Neuronal stem cell (in vitro differentiated cells): ENCODE measurements at regions not wholly inside any gene's neighbourhood (a gene's known extent, or its start where the extent isn't known, plus 50 kb on each side); places are given as distances from the start of the nearest gene placed in this dataset.
A peak's percentile ranks its signal among the peaks of the same experiment; 100 is the strongest.

Source experiments
- DNase-seq: peaks from one replicate; pipeline ENCODE4 v3.0.0-alpha.2; 2013; ENCODE audit warnings: low spot score
- H2AFZ ChIP-seq: one replicate; pipeline ENCODE4 v1.6.1; 2013; ENCODE audit warnings: mild to moderate bottlenecking, low read length, inconsistent platforms
- H2AK5ac ChIP-seq: 2 replicates; pipeline ENCODE4 v1.6.1; 2013; ENCODE audit warnings: low read depth, mild to moderate bottlenecking, inconsistent platforms, low read length, moderate library complexity, mixed read lengths
- H2BK120ac ChIP-seq: 2 replicates; pipeline ENCODE4 v1.6.1; 2013; ENCODE audit warnings: low read depth, mild to moderate bottlenecking, inconsistent platforms, low read length, moderate library complexity, mixed read lengths
- H2BK12ac ChIP-seq: one replicate; pipeline ENCODE4 v1.6.1; 2013; ENCODE audit warnings: low read length, inconsistent platforms
- H2BK15ac ChIP-seq: 2 replicates; pipeline ENCODE4 v1.6.1; 2013; ENCODE audit warnings: mild to moderate bottlenecking, low read length, inconsistent platforms, mixed read lengths
- H2BK5ac ChIP-seq: one replicate; pipeline ENCODE4 v1.6.1; 2013; ENCODE audit warnings: inconsistent platforms, mild to moderate bottlenecking, low read length, moderate library complexity
- H3K14ac ChIP-seq: one replicate; pipeline ENCODE4 v1.6.1; 2013; ENCODE audit warnings: low read length, inconsistent platforms
- H3K18ac ChIP-seq: 2 replicates; pipeline ENCODE4 v1.6.1; 2013; ENCODE audit warnings: low read length, inconsistent platforms
- H3K23ac ChIP-seq: 2 replicates; pipeline ENCODE4 v1.6.1; 2013; ENCODE audit warnings: low read depth, mild to moderate bottlenecking, mixed read lengths, low read length, inconsistent platforms; ENCODE audit not compliant: poor library complexity
- H3K27ac ChIP-seq: replicated peaks from 3 replicates; pipeline ENCODE4 v1.5.1; 2013; ENCODE audit warnings: low read length, inconsistent platforms
- H3K27me3 ChIP-seq, 3 experiments: 2 replicates each; pipeline ENCODE4 v1.6.1; 2013; ENCODE audit warnings: low read length in 3 of 3, mild to moderate bottlenecking in 2 of 3, inconsistent platforms in 1 of 3, low read depth in 1 of 3, mixed read lengths in 1 of 3, moderate library complexity in 1 of 3; ENCODE audit not compliant: control insufficient read depth in 3 of 3, insufficient read depth in 3 of 3
- H3K36me3 ChIP-seq, 2 donors: replicated peaks in 1 of 2; 2 replicates each; pipeline ENCODE4 v1.6.1; 2013; ENCODE audit warnings: low read length in 2 of 2; ENCODE audit not compliant: control insufficient read depth in 2 of 2, insufficient read depth in 2 of 2
- H3K4ac ChIP-seq: 2 replicates; pipeline ENCODE4 v1.6.1; 2013; ENCODE audit warnings: inconsistent platforms, mild to moderate bottlenecking, low read length, moderate library complexity
- H3K4me1 ChIP-seq, 2 donors: 1 replicate in 1 of 2; 2 replicates in 1 of 2; pipeline ENCODE4 v1.6.1; 2013; ENCODE audit warnings: low read length in 2 of 2, low read depth in 1 of 2; ENCODE audit not compliant: control insufficient read depth in 2 of 2, insufficient read depth in 1 of 2
- H3K4me2 ChIP-seq: one replicate; pipeline ENCODE4 v1.6.1; 2013; ENCODE audit warnings: mild to moderate bottlenecking, low read length, inconsistent platforms; ENCODE audit not compliant: insufficient read depth, poor library complexity, severe bottlenecking
- H3K4me3 ChIP-seq, 2 donors: 2 replicates each; pipeline ENCODE4 v1.5.1; 2013; ENCODE audit warnings: low read length in 2 of 2, mild to moderate bottlenecking in 2 of 2, inconsistent platforms in 1 of 2, moderate library complexity in 1 of 2
- H3K79me1 ChIP-seq: one replicate; pipeline ENCODE4 v1.6.1; 2013; ENCODE audit warnings: low read depth, mild to moderate bottlenecking, inconsistent platforms, low read length, moderate library complexity
- H3K9ac ChIP-seq: one replicate; pipeline ENCODE4 v1.6.1; 2013; ENCODE audit warnings: mild to moderate bottlenecking, low read depth, low read length, inconsistent platforms; ENCODE audit not compliant: poor library complexity
- H3K9me3 ChIP-seq, 2 donors: replicated peaks in 1 of 2; 2 replicates each; pipeline versions ENCODE3 to v1.6.1; 2013; ENCODE audit warnings: low read length in 2 of 2, mild to moderate bottlenecking in 2 of 2, inconsistent platforms in 1 of 2, low read depth in 1 of 2, mixed read lengths in 1 of 2, moderate library complexity in 1 of 2; ENCODE audit not compliant: control insufficient read depth in 2 of 2, insufficient read depth in 1 of 2
- H4K8ac ChIP-seq: one replicate; pipeline ENCODE4 v1.6.1; 2013; ENCODE audit warnings: low read depth, mild to moderate bottlenecking, inconsistent platforms, low read length, moderate library complexity
- H4K91ac ChIP-seq: one replicate; pipeline ENCODE4 v1.6.1; 2013; ENCODE audit warnings: low read length, low read depth, mild to moderate bottlenecking, inconsistent platforms; ENCODE audit not compliant: poor library complexity
- WGBS, 2 donors: extraction: QIAGEN DNeasy Blood & Tissue Kit; methylation state at CpG; one replicate each; pipeline ENCODE4 v1.1.7; 2013; ENCODE audit warnings: missing lambda C conversion rate in 2 of 2, mixed read lengths in 1 of 2; ENCODE audit not compliant: insufficient read length in 2 of 2, insufficient replicate concordance in 1 of 2; ENCODE audit errors: extremely low coverage in 2 of 2; 5-methylcytosine and 5-hydroxymethylcytosine counted together

GRCh38 chr10:55273946-55274345 is 472.9 kb upstream of the PCDH15 start:
- no peak for DNase-seq
- H2BK12ac ChIP-seq: no peak overlapping the region
- H3K9me3 ChIP-seq: no peaks in the 10 kb centered on the region
- no peak overlapping the region for H2AK5ac ChIP-seq
- no peak overlapping the region for H3K23ac ChIP-seq
- no peak overlapping the region for H3K4ac ChIP-seq
- H3K18ac ChIP-seq: no peak overlapping the region
- no peaks in the 10 kb centered on the region for H3K79me1 ChIP-seq
- no peak overlapping the region for H2AFZ ChIP-seq
- H3K27ac ChIP-seq: no peak overlapping the region
- no peak overlapping the region for H4K91ac ChIP-seq
- H2BK15ac ChIP-seq: no peak overlapping the region
- no peaks in the 10 kb centered on the region for H3K27me3 ChIP-seq
- no peak overlapping the region for H4K8ac ChIP-seq
- no peak overlapping the region for H3K4me2 ChIP-seq
- no peak overlapping the region for H2BK5ac ChIP-seq
- H2BK120ac ChIP-seq: no peak overlapping the region
- H3K36me3 ChIP-seq: no peaks in the 10 kb centered on the region
- no peak overlapping the region for H3K4me3 ChIP-seq
- no peak overlapping the region for H3K14ac ChIP-seq
- no peaks in the 10 kb centered on the region for H3K4me1 ChIP-seq
- H3K9ac ChIP-seq: no peak overlapping the region

- no peaks in the 10 kb centered on the region for H3K4me1 ChIP-seq
- H2BK5ac ChIP-seq: no peak overlapping the region
- no peak overlapping the region for H2BK120ac ChIP-seq
- WGBS, 2 donors: no CpG with 5 or more reads among the region's 3 CpGs
- H3K4me2 ChIP-seq: no peak overlapping the region
- no peaks in the 10 kb centered on the region for H3K79me1 ChIP-seq
- DNase-seq: no peak
- H2AK5ac ChIP-seq: no peak overlapping the region
- H3K18ac ChIP-seq: no peak overlapping the region
- no peak overlapping the region for H4K8ac ChIP-seq
- no peaks in the 10 kb centered on the region for H3K9me3 ChIP-seq
- no peak overlapping the region for H3K23ac ChIP-seq
- H3K27ac ChIP-seq: no peak overlapping the region
- no peak overlapping the region for H2BK12ac ChIP-seq
- H4K91ac ChIP-seq: no peak overlapping the region
- no peak overlapping the region for H3K4me3 ChIP-seq
- H3K27me3 ChIP-seq: no peaks in the 10 kb centered on the region
- no peak overlapping the region for H2AFZ ChIP-seq
- no peak overlapping the region for H3K4ac ChIP-seq
- H2BK15ac ChIP-seq: no peak overlapping the region
- no peak overlapping the region for H3K9ac ChIP-seq
- H3K36me3 ChIP-seq: no peaks in the 10 kb centered on the region
- no peak overlapping the region for H3K14ac ChIP-seq
Measured at GRCh38 chr10:55272886-55273285, 471.9 kb upstream of the PCDH15 start.

- no peak overlapping the region for H2AK5ac ChIP-seq
- no peaks in the 10 kb centered on the region for H3K27me3 ChIP-seq
- no peak overlapping the region for H3K18ac ChIP-seq
- no peak overlapping the region for H4K8ac ChIP-seq
- H2BK12ac ChIP-seq: no peak overlapping the region
- H2AFZ ChIP-seq: no peak overlapping the region
- H3K4me3 ChIP-seq: no peak overlapping the region
- H3K4me1 ChIP-seq: no peaks in the 10 kb centered on the region
- H3K4me2 ChIP-seq: no peak overlapping the region
- no peak overlapping the region for H3K14ac ChIP-seq
- no peak overlapping the region for H2BK120ac ChIP-seq
- H3K36me3 ChIP-seq: no peaks in the 10 kb centered on the region
- H3K9me3 ChIP-seq: no peaks in the 10 kb centered on the region
- H2BK5ac ChIP-seq: no peak overlapping the region
- H3K23ac ChIP-seq: no peak overlapping the region
- no peak overlapping the region for H4K91ac ChIP-seq
- H3K4ac ChIP-seq: no peak overlapping the region
- H2BK15ac ChIP-seq: no peak overlapping the region
- no peak for DNase-seq
- H3K27ac ChIP-seq: no peak overlapping the region
- WGBS, 2 donors: no CpG with 5 or more reads among the region's 4 CpGs
- no peak overlapping the region for H3K9ac ChIP-seq
- H3K79me1 ChIP-seq: no peaks in the 10 kb centered on the region
Measured at GRCh38 chr10:55266797-55267196, 465.8 kb upstream of the PCDH15 start.

GRCh38 chr10:55263327-55263726 is 462.3 kb upstream of the PCDH15 start:
- Histone ChIP-seq H4K91ac (no peak overlapping the region), H2AK5ac (no peak overlapping the region)
- DNase-seq: no peak

More at GRCh38 chr10:55263327-55263726, 462.3 kb upstream of the PCDH15 start:
- Histone ChIP-seq H3K9ac (no peak overlapping the region), H3K36me3 (no peaks in the 10 kb centered on the region), H3K27ac (no peak overlapping the region), H3K79me1 (no peaks in the 10 kb centered on the region), H3K4me3 (peak overlapping the region in 1 of 2 donors; percentile 57), H2BK120ac (no peak overlapping the region), H3K14ac (no peak overlapping the region), H4K8ac (no peak overlapping the region), H2BK5ac (no peak overlapping the region), H3K27me3 (no peaks in the 10 kb centered on the region), H3K4me2 (no peak overlapping the region), H3K4ac (no peak overlapping the region), H3K18ac (peak overlapping the region; percentile 31), H3K4me1 (no peaks in the 10 kb centered on the region), H2AFZ (no peak overlapping the region), H2BK12ac (no peak overlapping the region), H3K9me3 (no peaks in the 10 kb centered on the region), H2BK15ac (no peak overlapping the region), H3K23ac (no peak overlapping the region)
- WGBS, 2 donors: no CpG with 5 or more reads among the region's 5 CpGs
